Endothelial cell of umbilical vein (primary cell): ENCODE measurements at regions not wholly inside any gene's neighbourhood (a gene's known extent, or its start where the extent isn't known, plus 50 kb on each side); places are given as distances from the start of the nearest gene placed in this dataset.

Source experiments
- BruUV-seq: library from RNA; stranded (reverse); fragments of 400-500 nt; replicated peaks from 2 replicates; lab custom pipeline; 2021; lab: Mats Ljungman, UMichigan
- CTCF ChIA-PET: fragments of 300-600, 350-600 bp; sonication (Branson Sonifier 250); formaldehyde crosslinking; loops from one replicate; lab custom pipeline; 2021; ENCODE audit warnings: antibody characterized with exemption, inconsistent platforms; lab: Charles Lee
- POLR2A ChIA-PET: fragments of 300-600, 350-600 bp; sonication (Branson Sonifier 250); formaldehyde crosslinking; loops from one replicate; lab custom pipeline; 2021; ENCODE audit warnings: antibody characterized with exemption, inconsistent platforms; lab: Charles Lee
- DNase-seq: peaks from one replicate; pipeline ENCODE4 v3.0.0-alpha.2; 2011; ENCODE audit warnings: low read depth, low spot score
- FAIRE-seq: peaks from 2 replicates; lab custom pipeline; 2011; peaks lifted over from hg19 to GRCh38; lab: Jason Lieb, UNC
- H2AFZ ChIP-seq: 2 replicates; pipeline ENCODE4 v1.6.0; 2012; ENCODE audit warnings: low read depth, low read length, control low read depth, inconsistent platforms
- H3K27ac ChIP-seq: 2 replicates; pipeline ENCODE4 v1.5.1; 2011; ENCODE audit warnings: low read depth, mild to moderate bottlenecking, control low read depth, low read length, moderate library complexity; ENCODE audit not compliant: insufficient read depth
- H3K27me3 ChIP-seq, 2 experiments: 2 replicates each; pipeline versions ENCODE4 v1.6.0 to v1.6.1; 2011; ENCODE audit warnings: low read length in 2 of 2, mixed read lengths in 1 of 2; ENCODE audit not compliant: control insufficient read depth in 2 of 2, insufficient read depth in 2 of 2
- H3K36me3 ChIP-seq, 2 experiments: 2 replicates in 1 of 2; 3 replicates in 1 of 2; pipeline ENCODE4 v1.5.1; 2011; ENCODE audit warnings: low read length in 2 of 2, mild to moderate bottlenecking in 1 of 2, moderate library complexity in 1 of 2; ENCODE audit not compliant: control insufficient read depth in 2 of 2, insufficient read depth in 2 of 2; ENCODE audit errors: extremely low read depth in 1 of 2
- H3K4me1 ChIP-seq: 3 replicates; pipeline ENCODE4 v1.5.1; 2011; ENCODE audit warnings: mild to moderate bottlenecking, low read length; ENCODE audit not compliant: control insufficient read depth, insufficient read depth; ENCODE audit errors: extremely low read depth
- H3K4me2 ChIP-seq: 2 replicates; pipeline ENCODE4 v1.6.1; 2011; ENCODE audit warnings: low read length, control low read depth, mixed read lengths; ENCODE audit not compliant: insufficient read depth
- H3K4me3 ChIP-seq, 3 experiments: fragments of 200-600 bp in 1 of 3; sonication (generic), shearing (Covaris generic) in 1 of 3; replicated peaks in 1 of 3; 2 replicates each; pipeline ENCODE4 v1.5.1; 2011 to 2016; ENCODE audit warnings: control low read depth in 3 of 3, low read length in 3 of 3, mild to moderate bottlenecking in 2 of 3, inconsistent platforms in 1 of 3, low read depth in 1 of 3, moderate library complexity in 1 of 3; ENCODE audit not compliant: insufficient read depth in 1 of 3
- H3K79me2 ChIP-seq: 2 replicates; pipeline ENCODE4 v1.6.0; 2012; ENCODE audit warnings: low read length, inconsistent platforms; ENCODE audit not compliant: control insufficient read depth, insufficient read depth
- H3K9ac ChIP-seq: replicated peaks from 2 replicates; pipeline ENCODE3; 2011; ENCODE audit warnings: low read length, control low read depth; ENCODE audit not compliant: insufficient read depth; ENCODE audit errors: extremely low read depth
- H3K9me1 ChIP-seq: replicated peaks from 3 replicates; pipeline ENCODE4 v1.6.0; 2011; ENCODE audit warnings: mild to moderate bottlenecking, low read length; ENCODE audit not compliant: control insufficient read depth, insufficient read depth; ENCODE audit errors: extremely low read depth
- H3K9me3 ChIP-seq: replicated peaks from 2 replicates; pipeline ENCODE4 v1.5.1; 2012; ENCODE audit warnings: low read length, inconsistent platforms; ENCODE audit not compliant: control insufficient read depth, insufficient read depth
- H4K20me1 ChIP-seq: replicated peaks from 2 replicates; pipeline ENCODE3; 2011; ENCODE audit warnings: mild to moderate bottlenecking, low read length; ENCODE audit not compliant: control insufficient read depth, insufficient read depth; ENCODE audit errors: extremely low read depth
- EZH2 ChIP-seq: IDR thresholded peaks from 2 replicates; pipeline ENCODE4 v1.6.1; 2012; ENCODE audit warnings: borderline replicate concordance, low read depth, mild to moderate bottlenecking, moderate library complexity, low read length, inconsistent platforms; ENCODE audit not compliant: severe bottlenecking
- FOS ChIP-seq: IDR thresholded peaks from 2 replicates; pipeline ENCODE4 v1.6.1; 2011; ENCODE audit warnings: mild to moderate bottlenecking, low read length, moderate library complexity, borderline replicate concordance; ENCODE audit not compliant: insufficient read depth
- GATA2 ChIP-seq: IDR thresholded peaks from 2 replicates; pipeline ENCODE4 v1.7.0; 2011; ENCODE audit warnings: low read depth, mild to moderate bottlenecking, moderate library complexity, mixed read lengths, low read length; ENCODE audit not compliant: insufficient read length, insufficient read depth
- JUN ChIP-seq: IDR thresholded peaks from 2 replicates; pipeline ENCODE4 v1.6.1; 2011; ENCODE audit warnings: borderline replicate concordance, low read depth; ENCODE audit not compliant: insufficient read length, insufficient read depth
- MYC ChIP-seq: IDR thresholded peaks from one replicate; pipeline ENCODE4 v1.6.1; 2011; ENCODE audit warnings: mild to moderate bottlenecking, low read depth, low read length
- POLR2A ChIP-seq: IDR thresholded peaks from 2 replicates; pipeline ENCODE4 v1.6.1; 2012; ENCODE audit warnings: low read depth, mild to moderate bottlenecking, control low read depth, low read length
- POLR2AphosphoS5 ChIP-seq: IDR thresholded peaks from 2 replicates; pipeline ENCODE4 v1.6.1; 2012; ENCODE audit warnings: low read depth, mild to moderate bottlenecking, control low read depth, low read length, moderate library complexity; ENCODE audit not compliant: insufficient read depth
- dilution Hi-C: fragments of 300-500 bp; cut with MboI; formaldehyde crosslinking; loops from one replicate; pipeline ENCODE4 v1.15.0; 2019; ENCODE audit warnings: low sequenced_read_pairs; ENCODE audit not compliant: extremely low pct_ligation_motif_present
- intact Hi-C: fragments of 100-400 bp; cut with micrococcal nuclease; formaldehyde crosslinking; loops from one replicate; pipeline ENCODE4 v1.10.0; 2022
- TF ChIP-seq, protein P1 (sequence below), 2 donors: IDR thresholded peaks; 1 replicate in 1 of 2; 2 replicates in 1 of 2; pipeline ENCODE4 v1.5.1; 2011; ENCODE audit warnings: low read length in 2 of 2, mild to moderate bottlenecking in 2 of 2, moderate library complexity in 2 of 2, control low read depth in 1 of 2, inconsistent platforms in 1 of 2, low read depth in 1 of 2; ENCODE audit not compliant: insufficient read depth in 1 of 2; ENCODE audit errors: extremely low read depth in 1 of 2
- TF ChIP-seq, protein P2 (sequence below): IDR thresholded peaks from 2 replicates; pipeline ENCODE4 v1.6.1; 2011; ENCODE audit not compliant: insufficient read depth, insufficient read length

DNA sequence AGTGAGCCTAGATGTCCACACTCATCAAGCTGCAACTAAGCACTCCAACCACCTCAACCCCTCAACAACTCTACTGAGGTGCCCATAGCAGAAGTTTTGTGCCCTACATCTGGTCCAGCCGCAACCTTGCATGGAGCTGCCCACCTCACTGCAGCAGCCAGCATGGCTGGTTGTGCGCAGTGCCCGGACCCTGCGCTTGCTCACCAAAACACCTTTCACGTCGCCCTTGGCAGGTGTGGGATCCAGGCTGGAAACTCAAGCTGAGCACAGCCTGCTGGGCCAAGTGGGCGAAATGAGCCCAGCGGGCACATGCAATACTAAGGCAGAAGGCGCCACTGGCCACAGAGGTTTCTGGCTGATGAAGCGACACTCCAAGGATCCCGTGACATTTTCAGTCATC is 902.4 kb downstream of the TBC1D32 start:
- no peaks in the 10 kb centered on the region for H3K9me1 ChIP-seq
- BruUV-seq = no TSS peak
- no peaks in the 10 kb centered on the region for H4K20me1 ChIP-seq
- H3K4me1 ChIP-seq = no peaks in the 10 kb centered on the region
- dilution Hi-C loops = no loop called here
- no peak overlapping the region for H3K4me3 ChIP-seq
- H3K9ac ChIP-seq = no peak overlapping the region
- FAIRE-seq = no peak
- no peak overlapping the region for H3K4me2 ChIP-seq
- ChIA-PET POLR2A (no interaction called here), CTCF (no interaction called here)
- H3K79me2 ChIP-seq = no peaks in the 10 kb centered on the region
- DNase-seq = no peak
- no peak overlapping the region for H3K27ac ChIP-seq
- TF ChIP-seq POLR2A = no peak
- TF ChIP-seq, protein P1, sequence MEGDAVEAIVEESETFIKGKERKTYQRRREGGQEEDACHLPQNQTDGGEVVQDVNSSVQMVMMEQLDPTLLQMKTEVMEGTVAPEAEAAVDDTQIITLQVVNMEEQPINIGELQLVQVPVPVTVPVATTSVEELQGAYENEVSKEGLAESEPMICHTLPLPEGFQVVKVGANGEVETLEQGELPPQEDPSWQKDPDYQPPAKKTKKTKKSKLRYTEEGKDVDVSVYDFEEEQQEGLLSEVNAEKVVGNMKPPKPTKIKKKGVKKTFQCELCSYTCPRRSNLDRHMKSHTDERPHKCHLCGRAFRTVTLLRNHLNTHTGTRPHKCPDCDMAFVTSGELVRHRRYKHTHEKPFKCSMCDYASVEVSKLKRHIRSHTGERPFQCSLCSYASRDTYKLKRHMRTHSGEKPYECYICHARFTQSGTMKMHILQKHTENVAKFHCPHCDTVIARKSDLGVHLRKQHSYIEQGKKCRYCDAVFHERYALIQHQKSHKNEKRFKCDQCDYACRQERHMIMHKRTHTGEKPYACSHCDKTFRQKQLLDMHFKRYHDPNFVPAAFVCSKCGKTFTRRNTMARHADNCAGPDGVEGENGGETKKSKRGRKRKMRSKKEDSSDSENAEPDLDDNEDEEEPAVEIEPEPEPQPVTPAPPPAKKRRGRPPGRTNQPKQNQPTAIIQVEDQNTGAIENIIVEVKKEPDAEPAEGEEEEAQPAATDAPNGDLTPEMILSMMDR (IDR thresholded peaks at IDR 0.05; ENCODE audit: extremely low read depth in 1 of 2, insufficient read depth in 1 of 2, low read depth in 1 of 2, low read length in 2 of 2) = no peak
- TF ChIP-seq EZH2 = no peak
- TF ChIP-seq GATA2 = no peak
- no peak for TF ChIP-seq MYC
- TF ChIP-seq, protein P2, sequence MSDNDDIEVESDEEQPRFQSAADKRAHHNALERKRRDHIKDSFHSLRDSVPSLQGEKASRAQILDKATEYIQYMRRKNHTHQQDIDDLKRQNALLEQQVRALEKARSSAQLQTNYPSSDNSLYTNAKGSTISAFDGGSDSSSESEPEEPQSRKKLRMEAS = no peak
- TF ChIP-seq FOS = no peak
- no peak for TF ChIP-seq POLR2AphosphoS5
- TF ChIP-seq JUN = no peak
- intact Hi-C loops = no loop called here
- no peaks in the 10 kb centered on the region for H3K27me3 ChIP-seq
- no peaks in the 10 kb centered on the region for H3K9me3 ChIP-seq
- no peaks in the 10 kb centered on the region for H3K36me3 ChIP-seq
- H2AFZ ChIP-seq = no peak overlapping the region
